HCEC 1CT (cell line): ENCODE measurements at regions not wholly inside any gene's neighbourhood (a gene's known extent, or its start where the extent isn't known, plus 50 kb on each side); places are given as distances from the start of the nearest gene placed in this dataset.

ENCODE experiments used
- DNase-seq: peaks from one replicate; pipeline ENCODE4 v3.0.0-alpha.2; 2017

DNA sequence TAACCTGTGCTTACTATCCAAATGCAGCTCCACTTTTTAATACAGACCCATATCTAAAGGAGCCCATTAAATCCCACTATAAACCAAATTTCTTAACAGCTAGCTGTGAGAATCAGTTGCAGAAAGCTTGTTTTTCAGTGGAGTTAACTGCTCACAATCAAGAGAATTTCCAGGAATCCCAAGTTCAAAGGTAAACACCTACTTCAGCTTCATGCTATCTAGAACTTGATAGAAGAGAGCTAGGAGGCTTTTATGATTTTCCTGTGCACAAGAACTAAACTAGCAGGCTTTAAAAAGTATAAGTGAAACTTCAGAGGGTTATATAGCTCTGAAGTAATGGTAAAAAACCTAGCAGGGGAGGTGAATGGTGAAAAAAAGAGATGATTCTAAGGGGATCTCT is 96.2 kb upstream of the PABPC4L start:
- no peak for DNase-seq

DNA sequence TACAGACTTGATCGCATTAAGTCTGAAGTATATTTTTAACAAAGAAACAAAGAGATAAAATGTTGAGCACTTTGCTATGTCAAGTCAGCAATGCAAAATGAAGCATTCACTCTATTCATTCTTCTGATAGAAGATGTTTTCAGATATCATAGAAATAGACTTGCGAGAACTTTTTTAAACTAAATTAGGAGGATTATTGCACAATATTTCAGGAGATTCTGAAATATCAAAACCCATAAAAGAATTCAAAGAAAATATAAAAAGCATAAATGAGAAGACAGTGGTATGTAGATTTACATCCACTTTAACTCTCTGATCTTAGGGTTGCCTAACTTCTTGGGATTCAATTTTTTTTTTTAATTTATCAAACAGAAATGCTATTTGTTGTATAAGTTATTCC is 81.1 kb upstream of the PABPC4L start:
- no peak for DNase-seq

DNA sequence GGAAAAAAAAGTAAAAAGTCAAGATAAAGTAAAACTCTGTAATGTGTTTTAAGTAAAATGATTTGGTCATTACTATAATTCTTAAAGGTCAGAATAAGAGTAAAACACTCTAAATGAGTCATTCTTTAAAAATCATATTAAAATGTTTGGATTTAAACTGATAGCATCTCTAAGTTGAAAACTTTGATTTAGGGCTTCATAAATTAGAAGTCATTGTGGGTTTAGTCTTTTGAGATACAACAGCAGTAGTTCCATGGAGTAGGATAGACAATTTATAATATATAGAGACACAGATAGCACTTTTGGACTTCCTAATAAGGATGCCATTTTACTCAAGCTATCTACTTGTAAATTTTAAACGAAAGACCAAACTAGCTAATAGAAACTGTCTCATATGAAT is 77.1 kb upstream of the PABPC4L start:
- DNase-seq: no peak

DNA sequence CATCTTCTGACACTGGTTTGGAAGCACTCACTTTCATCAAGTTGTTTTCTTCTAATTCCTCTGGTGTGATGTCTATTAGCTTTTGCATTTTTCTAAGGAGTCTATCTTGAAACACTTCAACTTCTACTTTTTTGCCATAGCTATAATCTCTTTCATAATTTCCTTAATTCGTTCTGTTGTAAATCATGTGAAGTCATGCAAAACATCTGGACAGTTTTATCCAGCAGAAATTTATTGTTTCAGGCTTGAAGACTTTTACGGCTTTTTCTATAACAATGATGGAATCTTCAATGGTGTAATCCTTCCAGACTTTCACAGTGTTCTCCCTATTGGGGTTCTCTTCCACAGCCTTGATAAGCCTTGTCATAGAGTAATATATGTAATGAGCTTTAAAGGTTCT is 74.9 kb upstream of the PABPC4L start:
- DNase-seq: no peak

DNA sequence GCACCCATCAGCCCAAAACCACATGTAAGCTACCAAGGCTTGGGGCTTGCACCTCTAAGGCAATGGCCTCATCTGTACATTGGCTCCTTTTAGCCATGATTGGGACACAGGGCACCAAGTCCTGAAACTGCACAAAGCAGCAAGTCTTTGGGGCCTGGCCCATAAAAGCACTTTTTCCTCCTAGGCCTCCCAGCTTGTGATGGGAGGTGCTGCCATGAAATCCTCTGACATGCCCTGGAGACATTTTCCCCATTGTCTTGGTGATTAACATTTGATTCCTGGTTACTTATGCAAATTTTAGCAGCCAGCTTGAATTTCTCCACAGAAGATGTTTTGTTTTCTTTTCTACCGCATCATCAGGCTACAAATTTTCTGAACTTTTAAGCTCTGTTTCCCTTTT is 58.5 kb upstream of the PABPC4L start:
- no peak for DNase-seq
